GM10266 (cell line): ENCODE measurements at regions not wholly inside any gene's neighbourhood (a gene's known extent, or its start where the extent isn't known, plus 50 kb on each side); places are given as distances from the start of the nearest gene placed in this dataset.

Source experiments
- DNase-seq: peaks from one replicate; pipeline ENCODE4 v3.0.0; 2012; ENCODE audit errors: extremely low spot score
- TF ChIP-seq, protein P1 (sequence below): IDR thresholded peaks from 2 replicates; pipeline ENCODE4 v1.5.1; 2012; ENCODE audit warnings: mild to moderate bottlenecking, low read depth; ENCODE audit not compliant: control insufficient read depth, insufficient read depth; ENCODE audit errors: missing control alignments

- TF ChIP-seq, protein P1, sequence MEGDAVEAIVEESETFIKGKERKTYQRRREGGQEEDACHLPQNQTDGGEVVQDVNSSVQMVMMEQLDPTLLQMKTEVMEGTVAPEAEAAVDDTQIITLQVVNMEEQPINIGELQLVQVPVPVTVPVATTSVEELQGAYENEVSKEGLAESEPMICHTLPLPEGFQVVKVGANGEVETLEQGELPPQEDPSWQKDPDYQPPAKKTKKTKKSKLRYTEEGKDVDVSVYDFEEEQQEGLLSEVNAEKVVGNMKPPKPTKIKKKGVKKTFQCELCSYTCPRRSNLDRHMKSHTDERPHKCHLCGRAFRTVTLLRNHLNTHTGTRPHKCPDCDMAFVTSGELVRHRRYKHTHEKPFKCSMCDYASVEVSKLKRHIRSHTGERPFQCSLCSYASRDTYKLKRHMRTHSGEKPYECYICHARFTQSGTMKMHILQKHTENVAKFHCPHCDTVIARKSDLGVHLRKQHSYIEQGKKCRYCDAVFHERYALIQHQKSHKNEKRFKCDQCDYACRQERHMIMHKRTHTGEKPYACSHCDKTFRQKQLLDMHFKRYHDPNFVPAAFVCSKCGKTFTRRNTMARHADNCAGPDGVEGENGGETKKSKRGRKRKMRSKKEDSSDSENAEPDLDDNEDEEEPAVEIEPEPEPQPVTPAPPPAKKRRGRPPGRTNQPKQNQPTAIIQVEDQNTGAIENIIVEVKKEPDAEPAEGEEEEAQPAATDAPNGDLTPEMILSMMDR, result no peak
- no peak for DNase-seq
Observed at GRCh38 chr10:83852146-83852545, 287.2 kb upstream of the GHITM start.

GRCh38 chr10:83862723-83863122 lies 276.6 kb upstream of the GHITM start:
- no peak for DNase-seq
- TF ChIP-seq, protein P1, result no peak

DNA sequence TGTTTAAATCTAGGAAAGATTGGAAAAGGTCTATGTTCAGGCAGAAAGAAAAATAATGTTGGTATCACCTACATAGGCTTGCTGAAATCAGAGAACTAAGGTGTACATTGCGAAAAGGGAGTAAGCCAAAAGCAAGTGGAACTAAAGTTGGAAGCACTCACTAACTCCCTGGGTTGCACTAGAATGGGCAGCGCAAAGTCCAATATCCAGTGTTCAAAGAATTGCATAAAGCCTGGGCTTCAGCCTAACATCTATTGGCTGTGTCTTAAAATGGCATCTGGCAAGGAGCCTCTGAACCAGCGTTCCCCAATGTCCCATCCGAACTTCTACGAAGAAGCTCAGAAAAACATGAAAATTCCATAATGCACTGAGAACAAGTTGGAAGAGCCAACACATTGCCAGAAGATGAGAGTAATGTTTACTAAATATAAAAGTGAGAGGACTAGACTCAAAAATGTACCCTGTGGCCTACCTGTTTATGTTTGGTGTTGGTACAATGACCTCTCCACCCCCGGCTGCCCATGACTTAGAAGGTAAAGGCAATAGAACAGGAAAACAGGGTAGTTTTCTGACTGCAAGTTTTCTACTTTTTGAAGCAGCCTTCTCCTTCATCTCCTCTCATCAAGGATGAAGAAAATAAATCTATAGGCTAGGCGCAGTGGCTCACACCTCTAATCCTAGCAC lies 275.9 kb upstream of the GHITM start:
- TF ChIP-seq, protein P1, result no peak
- no peak for DNase-seq

- TF ChIP-seq, protein P1, result no peak
- DNase-seq, result no peak
Observed at GRCh38 chr10:83869898-83870297, 269.4 kb upstream of the GHITM start.

DNA sequence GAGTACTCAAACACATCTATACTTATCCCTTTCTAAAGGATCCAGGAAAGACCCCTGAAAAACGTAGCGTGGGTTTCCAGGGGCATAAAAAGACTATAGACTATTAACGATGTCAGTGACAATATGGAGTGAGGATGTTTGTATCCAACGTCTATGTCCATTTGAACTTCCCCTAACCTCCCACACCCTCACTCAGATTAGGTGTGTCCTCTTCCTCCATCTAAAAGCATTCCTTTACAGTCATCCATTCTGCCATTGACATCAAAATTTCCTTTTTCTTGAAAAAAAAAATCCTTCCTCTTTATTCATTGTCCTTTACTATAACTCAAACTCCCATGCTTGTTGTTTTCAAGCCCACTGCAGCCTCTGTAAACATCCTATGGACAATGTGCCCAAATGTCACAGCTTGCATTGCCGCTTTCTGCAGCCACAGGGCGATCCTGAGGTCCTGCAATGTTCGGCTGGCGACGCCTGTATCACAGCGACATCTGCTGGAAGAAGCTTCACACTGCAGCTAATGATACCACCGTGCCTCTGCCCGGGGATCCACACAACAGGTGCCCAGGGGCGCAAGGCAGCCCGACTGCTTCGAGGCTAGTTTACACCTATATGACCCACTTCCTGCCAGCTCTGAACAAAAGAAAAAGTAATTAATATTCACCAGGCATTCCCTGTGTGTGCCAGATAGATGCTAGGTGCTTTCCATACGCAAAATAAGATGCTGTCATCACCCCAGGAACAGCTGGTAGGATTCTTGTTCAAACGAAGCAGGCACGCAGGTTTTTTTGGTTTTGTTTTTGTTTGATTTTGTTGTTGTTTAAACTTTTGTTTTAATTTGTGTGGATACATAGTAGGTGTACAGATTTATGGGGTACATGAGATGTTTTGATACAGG lies 267.9 kb upstream of the GHITM start:
- DNase-seq, result peak; percentile 67
- TF ChIP-seq, protein P1, result peak; percentile 98

DNA sequence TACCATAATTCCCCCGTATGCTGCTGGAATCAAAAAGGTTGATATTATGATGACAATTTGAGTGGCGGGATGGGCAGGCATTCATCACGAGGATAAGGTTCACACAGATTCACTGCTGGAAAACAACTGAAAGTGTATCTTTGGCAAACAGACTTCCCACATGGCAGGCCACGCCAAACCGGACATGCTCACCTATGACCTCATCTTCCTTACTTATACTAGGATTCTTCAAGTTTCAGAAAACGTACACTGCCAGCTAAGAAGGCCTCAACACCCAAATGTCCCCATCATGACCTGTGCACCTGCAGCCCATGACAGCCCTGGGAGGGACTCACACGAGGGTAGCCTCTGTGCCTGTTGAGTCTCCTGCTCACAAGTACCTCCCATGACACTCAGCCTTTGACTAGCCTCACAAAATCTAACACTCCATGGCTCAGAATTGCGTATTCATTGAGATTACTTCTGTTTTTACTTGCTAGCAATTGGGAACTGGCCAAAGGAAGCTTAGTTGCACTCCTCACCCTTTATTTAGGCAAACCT lies 259.0 kb upstream of the GHITM start:
- DNase-seq, result no peak
- TF ChIP-seq, protein P1, result no peak
